NCI-H2107 treated with DMSO at 0.1 percent for 48 hours (cell line): ENCODE measurements at regions not wholly inside any gene's neighbourhood (a gene's known extent, or its start where the extent isn't known, plus 50 kb on each side); places are given as distances from the start of the nearest gene placed in this dataset.
A peak's percentile ranks its signal among the peaks of the same experiment; 100 is the strongest.
"Not testable (repeated sequence)": the region's sequence is repeated elsewhere in the genome, so short reads cannot be mapped to it uniquely, and the experiment has no call there.

ENCODE experiments used
- DNase-seq: peaks from one replicate; lab custom pipeline; 2025; ENCODE audit not compliant: unreplicated experiment; lab: John Stamatoyannopoulos, UW

- peak; percentile 32 for DNase-seq
Observed at GRCh38 chr4:77360451-77360850, 203.4 kb downstream of the CCNG2 start.

GRCh38 chr4:77366876-77367275 is 209.9 kb downstream of the CCNG2 start:
- not testable (repeated sequence) for DNase-seq

GRCh38 chr4:77367638-77368037 is 210.6 kb downstream of the CCNG2 start:
- no peak for DNase-seq

DNA sequence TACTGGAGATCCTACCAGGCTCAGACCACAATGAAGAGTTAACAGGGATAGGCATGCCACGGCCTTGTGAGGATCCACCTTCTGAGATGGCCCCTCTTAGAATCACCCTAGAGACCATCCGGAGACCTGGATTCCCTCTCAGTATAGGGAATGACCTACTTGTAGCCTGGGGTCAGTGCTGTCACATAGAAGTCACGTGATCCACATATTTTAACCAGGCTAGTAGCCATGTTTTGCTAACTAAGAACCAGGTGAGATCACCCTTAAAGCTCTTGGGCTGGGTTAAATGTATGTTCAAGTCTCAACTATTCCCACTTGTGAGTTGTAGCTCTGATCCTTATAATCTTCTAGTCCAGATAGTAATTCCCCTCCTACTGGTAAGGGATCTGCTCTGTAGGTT is 215.4 kb downstream of the CCNG2 start:
- no peak for DNase-seq

DNA sequence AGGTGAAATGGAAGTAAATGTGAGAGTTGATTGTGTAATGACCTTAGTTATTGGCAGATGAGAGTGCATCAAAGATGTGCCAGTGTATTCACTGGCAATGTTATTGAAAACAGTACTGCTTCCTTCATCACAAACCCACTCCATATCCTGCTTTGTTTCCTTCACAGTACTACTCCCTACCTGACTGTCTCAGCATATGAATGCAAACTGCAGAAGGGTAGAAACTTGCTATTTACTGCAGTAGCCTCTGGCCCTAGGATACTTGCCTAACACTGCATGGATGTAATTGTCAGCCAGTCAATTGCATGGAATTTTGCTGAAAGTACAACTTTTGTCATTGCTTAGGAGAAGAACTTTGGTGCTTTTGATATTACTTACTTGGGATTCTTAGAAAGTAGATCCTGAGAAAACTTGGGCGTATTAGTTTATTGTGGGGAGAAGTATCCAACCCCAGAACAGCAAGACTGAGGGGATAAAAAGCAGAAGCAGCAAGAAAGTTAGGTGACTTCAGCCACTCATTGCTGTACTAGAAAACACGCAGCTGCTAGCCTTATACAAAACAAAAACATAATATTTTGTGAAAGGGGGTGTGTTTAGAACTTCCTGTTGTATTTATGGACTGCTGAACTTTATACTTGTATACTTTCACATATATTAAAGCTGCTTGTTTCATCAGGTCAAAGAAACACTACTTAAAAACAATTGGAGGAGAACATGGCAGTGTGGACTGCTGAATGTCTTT is 219.0 kb downstream of the CCNG2 start:
- DNase-seq: no peak

DNA sequence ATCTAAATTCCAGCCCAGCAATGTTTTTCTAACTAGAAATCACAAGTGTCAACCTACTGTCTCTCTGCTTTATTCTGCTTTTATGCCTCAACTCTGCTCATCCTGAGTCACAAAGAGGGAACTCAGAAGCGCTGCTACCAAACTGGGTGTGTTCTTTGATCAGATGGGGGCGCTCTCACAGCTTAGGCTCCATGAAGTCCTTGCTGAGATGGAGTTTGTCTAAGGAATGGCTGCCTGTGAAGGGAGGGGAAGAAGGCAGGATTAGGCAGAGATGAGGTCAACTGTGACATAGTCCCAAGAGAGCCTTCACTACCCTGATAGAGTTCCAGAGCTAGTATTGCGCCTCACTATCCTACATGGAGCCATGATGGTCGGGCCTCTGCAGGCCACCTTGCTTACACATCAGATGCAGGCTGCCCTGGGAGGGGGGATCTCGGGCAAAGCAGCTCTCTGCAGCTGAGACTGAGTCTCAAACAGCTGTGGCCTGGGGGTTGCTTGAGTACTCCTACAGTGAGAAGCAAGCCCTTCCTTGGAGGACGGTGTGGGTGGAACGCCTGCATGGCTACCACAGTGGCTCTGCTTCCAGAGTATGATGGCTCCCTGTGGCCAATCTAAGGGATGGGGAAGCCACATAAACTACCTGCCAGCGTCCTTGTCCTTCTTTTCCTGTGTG is 219.9 kb downstream of the CCNG2 start:
- no peak for DNase-seq

DNA sequence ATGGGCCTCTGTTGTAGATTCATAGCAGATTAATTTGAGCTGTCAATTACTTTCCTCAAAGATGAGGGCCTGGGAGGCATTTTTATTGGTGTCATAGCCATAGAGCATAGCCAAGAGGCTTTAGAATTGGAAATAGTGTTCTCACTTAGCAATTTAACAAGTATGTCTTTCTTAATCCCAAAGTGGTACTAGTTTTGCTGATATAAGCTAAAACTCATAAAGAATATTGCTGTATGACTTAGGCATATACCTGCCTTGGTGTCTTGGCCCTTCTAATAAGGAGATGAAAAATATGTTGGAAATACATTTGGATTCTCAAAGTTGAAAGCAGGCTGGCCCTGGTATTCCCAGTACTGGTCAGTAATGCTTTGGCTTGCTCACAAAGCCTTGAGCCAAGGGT is 221.5 kb upstream of the CXCL13 start:
- no peak for DNase-seq

DNA sequence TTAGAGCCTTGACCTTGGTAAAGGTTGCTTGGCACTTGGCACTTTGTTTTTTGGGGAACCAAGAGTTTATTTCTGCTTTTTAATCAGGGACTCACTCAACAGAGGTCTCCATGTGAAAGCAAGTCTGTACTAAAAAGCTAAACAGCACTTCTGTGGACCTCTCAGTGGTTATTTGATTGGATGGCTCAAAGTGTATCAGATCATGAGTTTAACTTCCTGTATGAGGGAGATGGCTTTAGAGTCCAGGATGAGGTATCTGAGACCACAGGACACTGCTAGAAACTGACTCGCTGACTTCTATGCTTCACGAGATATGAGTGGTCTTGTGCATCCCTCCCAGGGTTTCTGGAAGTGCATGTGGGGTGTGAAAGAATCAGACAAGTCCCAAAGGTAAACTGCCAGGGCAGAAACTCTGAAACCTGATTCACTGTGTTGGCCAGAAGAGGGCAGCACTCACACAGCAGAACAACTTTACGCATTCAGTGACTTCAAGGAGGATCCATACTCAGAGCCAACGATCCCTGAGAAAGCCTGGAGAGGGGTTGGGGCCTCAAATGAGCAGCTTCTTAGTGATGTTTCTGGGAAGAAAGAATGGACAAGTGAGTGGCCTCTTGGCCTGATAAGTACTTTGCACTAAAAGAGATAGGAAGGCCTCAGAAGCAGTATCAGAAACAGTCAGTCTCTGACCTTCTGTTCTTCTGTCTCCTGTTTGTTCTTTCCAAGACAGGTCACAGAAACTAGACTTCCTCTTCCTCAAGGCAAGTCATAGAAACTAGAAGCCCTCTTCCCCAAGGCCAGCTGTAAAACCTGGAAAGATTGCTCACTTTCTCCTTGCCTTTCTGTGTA is 220.3 kb upstream of the CXCL13 start:
- peak; percentile 16 for DNase-seq

GRCh38 chr4:77393996-77394395 is 211.6 kb upstream of the CXCL13 start:
- DNase-seq: no peak

DNA sequence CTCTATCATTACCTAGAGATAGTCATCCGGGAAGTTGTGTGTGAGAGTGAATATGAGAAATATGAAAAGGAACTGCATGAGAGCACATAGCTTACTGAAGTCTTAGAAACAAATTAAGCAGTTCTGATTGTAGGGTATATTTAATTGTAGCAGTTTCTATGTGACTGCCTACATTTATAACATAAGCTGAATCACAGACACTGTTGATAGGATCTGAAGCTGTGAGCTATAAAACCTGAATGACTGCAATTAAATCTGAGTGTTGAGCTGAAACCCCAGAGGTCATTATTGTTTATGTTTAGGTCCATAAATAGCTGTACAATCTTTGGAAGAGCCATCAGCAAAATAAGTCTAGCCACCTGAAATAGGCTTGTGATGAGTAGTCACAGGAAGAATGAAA is 210.1 kb upstream of the CXCL13 start:
- no peak for DNase-seq

- no peak for DNase-seq
Observed at GRCh38 chr4:77398256-77398655, 207.4 kb upstream of the CXCL13 start.

GRCh38 chr4:77399831-77400230 is 205.8 kb upstream of the CXCL13 start:
- DNase-seq: no peak

- no peak for DNase-seq
Observed at GRCh38 chr4:77413766-77414165, 191.9 kb upstream of the CXCL13 start.

DNA sequence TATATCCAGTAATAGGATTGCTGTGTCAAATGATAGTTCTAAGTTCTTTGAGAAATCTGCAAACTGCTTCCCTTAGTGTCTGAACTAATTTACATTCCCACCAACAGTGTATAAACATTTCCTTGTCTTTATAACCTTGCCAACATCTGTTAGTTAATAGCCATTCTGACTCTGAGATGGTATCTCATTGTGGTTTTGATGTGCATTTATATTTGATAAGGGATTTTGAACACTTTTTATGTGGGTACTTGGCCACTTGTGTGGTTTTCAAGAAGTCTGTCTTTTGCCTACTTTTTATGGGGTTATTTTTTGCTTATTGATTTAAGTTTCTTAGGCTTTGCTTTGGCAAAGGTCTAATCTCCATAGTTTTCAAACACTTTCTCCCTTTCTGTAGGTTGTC is 189.9 kb upstream of the CXCL13 start:
- DNase-seq: no peak

DNA sequence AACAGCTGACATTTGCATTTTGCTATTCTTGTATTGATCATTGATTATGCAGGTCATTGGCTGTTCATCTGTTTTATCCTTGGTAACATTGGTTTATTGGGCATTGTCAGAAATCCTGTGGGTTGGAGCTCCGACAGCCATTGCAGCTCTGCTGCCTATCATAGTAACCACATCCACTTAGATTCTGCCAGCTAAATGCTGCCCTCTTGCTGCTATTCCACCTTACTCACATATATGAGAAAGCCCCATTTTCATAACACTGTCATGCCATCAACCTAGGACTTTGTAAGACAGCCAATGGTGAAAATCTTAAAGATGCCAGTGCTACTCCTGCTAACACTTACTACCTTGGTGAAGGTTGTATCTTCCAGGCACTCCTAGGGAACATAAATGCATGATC is 187.3 kb upstream of the CXCL13 start:
- peak; percentile 11 for DNase-seq

- DNase-seq: no peak
Observed at GRCh38 chr4:77430847-77431246, 174.8 kb upstream of the CXCL13 start.

- DNase-seq: no peak
Observed at GRCh38 chr4:77431546-77431945, 174.1 kb upstream of the CXCL13 start.

GRCh38 chr4:77432717-77433417 is 172.8 kb upstream of the CXCL13 start:
- DNase-seq: no peak

DNA sequence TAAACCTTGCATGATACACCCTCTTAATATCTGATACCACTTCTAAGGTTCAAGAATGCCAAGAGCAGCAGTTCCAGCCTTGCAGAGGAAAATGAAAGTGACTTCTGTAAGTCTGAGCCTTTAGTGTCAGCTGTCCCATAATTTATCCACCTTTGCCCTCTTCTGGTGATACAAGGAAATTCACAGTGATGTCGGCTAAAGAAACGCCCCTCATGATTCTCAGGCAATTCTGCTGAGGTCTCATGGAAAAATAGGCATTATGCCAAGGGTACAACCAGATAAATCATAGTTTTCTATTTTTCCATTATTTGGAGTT is 172.2 kb upstream of the CXCL13 start:
- peak; percentile 27 for DNase-seq

- DNase-seq: no peak
Observed at GRCh38 chr4:77434299-77435092, 171.1 kb upstream of the CXCL13 start.

GRCh38 chr4:77437079-77437478 is 168.5 kb upstream of the CXCL13 start:
- DNase-seq: no peak
